NCI-H187 (cell line): ENCODE measurements at regions not wholly inside any gene's neighbourhood (a gene's known extent, or its start where the extent isn't known, plus 50 kb on each side); places are given as distances from the start of the nearest gene placed in this dataset.

Source experiments
- DNase-seq, 2 experiments: peaks; one replicate each; lab custom pipeline; 2025; lab: John Stamatoyannopoulos, UW

DNA sequence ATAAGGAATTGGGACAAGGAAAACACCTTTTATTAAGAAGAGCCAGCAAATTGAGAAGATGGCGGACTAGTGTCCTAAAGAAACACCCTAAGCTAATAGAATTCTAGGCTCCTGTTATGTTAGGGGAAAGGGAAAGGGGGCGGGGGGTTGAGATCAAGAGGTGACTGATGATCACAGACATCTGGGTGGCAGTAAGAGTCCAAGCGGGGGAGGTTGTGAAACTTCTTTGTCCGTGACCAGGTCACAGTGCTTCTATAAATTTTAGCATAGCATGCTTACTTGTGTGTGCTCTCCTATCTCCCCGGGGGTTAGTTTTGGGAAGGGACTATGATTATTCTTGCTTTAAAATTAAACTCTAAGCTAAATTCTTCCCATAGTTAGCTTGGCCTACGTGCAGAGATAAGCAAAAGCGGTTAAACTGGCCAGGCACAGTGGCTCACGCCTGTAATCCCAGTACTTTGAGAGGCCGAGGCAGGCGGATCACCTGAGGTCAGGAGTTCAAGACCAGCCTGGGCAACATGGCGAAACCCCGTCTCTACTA lies 262.1 kb downstream of the SKIDA1 start:
- no peak for DNase-seq

DNA sequence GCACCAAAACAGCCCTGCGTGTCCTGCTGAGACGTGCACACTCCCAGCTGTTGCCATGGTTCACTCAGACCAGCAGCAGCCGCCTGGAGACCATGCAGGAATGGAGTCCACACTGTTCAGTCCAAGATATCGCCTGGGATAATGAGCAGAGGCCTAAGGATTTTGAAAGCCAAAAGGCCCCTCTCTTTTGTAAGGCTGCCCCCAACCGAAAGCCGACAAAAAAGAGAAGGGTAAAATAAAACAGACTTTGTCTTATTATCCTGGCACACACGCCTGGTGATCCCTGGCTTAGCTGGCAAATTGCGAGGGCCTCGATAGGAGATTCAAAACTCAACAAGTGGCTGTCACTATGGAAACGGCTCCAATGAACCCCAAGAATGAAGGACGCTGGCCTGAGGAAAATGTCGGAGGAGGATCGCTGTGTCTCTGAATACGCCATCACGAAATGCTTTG lies 263.6 kb downstream of the SKIDA1 start:
- DNase-seq = no peak

DNA sequence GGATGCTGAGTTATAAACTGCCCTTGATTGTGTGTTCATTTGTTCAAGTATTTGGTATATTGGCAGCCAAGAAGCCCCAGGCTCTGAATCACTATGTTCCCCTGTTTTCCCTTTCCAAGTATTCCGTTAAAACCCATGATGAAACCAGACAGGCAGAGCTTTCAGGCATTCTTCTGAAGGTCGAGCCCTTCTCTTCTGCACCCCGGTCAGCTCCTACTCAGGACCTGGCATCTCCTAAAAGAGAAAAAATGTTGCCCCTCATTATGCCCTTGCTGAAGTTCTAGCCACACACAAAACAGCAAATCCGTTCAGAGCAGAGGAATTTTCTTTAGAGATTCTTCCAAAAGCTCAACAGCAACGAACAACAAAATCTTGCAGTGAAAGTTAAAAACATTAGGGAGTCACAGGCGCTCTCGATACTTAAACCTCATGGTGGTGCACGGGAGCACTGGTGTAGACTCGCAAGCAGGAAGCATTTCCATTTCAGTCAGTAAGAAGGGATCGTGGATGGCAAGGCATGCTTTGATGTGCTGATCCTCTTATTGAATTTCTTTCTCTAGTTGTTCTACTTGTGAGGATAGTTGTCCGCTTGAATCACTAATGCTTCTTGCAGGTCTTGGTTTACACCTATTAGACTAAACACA lies 264.9 kb downstream of the SKIDA1 start:
- DNase-seq = no peak

DNA sequence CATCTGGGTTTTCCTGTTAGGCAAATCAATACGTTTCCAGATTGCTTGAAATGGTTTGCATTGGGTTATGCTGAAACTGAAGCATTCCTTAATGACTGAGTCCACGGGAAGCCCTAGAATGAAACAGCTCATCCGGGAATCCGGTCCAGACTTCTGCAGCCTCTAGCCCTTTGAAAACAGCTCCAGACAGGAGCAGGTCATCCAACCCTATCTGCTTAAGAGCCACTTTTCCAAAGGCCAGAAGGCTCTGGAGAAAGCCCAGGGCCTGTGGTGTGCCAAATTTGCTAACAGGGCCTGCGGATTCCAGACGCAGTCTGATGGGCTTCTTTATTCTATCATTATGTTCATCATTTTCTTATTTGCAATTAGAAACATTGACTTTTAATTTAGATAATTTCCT lies 265.4 kb downstream of the SKIDA1 start:
- DNase-seq = no peak

DNA sequence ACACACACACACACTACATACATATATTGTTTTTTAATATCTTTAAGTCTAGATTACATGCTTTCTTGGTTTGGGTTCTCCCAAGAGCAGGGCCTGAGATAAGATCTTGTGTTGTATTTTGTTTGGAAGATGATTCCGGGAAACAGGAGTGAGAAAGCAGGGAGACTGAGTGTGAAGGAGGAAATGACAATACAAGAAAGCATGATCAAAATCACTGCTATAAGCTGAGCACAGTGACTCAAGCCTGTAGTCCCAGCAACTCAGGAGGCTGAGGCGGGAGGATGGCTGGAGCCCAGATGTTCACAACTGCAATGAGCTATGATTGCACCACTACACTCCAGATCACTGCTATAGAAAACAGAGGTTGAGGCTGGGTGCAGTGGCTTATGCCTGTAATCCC lies 267.6 kb downstream of the SKIDA1 start:
- DNase-seq = no peak

DNA sequence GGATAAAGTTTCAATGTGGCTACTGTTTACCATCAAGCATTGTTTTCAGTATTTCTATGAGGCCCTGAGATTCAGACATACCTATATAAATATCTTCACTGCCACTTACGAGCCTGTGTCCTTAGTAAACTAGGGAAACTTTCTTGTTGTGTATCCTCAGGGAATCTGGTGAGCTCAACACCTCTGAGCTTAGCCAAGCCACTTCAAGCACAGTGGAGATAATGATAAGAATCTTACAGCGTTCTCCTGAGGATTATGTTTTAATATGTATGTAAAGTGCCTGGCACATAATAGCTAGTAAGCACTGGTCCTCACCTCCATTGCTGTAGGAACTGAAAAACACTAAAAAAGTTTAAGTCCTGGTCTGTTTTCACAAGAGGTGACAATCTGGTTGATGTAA lies 268.3 kb downstream of the SKIDA1 start:
- DNase-seq = no peak

DNA sequence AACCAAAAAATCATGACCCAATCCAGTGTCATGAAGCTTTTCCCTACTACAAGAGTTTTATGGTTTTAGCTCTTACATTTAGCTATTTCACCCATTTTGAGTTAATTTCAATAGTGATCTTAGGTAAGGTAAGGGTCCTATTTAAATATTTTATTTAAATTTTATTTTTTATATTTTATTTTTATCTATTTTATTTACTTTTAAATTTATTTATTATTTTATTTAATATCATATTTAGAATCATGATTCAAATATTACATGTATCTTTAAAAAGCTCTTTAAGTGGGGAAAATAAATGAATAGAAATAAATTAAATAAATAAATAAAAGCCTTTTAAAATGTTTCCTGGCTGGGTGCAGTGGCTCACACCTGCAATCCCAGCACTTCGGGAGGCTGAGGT lies 276.0 kb downstream of the SKIDA1 start:
- no peak for DNase-seq

DNA sequence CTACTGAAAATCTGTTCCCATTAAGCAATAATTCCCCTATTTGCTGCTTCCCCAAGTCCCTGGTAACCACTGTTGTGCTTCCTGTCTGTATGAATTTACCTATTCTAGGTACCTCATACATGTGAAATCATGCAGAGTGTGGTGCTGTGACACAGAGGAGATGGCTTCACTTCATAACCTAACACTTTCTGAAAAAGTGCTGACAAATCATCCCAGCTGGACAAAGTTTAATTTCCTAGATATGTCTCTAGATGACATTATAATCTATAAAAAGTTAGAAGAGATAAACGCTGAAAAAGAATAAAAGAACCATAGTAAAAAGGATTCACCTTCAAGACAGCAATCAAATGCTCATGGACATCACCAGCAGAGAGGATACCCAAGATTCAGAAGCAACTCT lies 277.9 kb downstream of the SKIDA1 start:
- no peak for DNase-seq

DNA sequence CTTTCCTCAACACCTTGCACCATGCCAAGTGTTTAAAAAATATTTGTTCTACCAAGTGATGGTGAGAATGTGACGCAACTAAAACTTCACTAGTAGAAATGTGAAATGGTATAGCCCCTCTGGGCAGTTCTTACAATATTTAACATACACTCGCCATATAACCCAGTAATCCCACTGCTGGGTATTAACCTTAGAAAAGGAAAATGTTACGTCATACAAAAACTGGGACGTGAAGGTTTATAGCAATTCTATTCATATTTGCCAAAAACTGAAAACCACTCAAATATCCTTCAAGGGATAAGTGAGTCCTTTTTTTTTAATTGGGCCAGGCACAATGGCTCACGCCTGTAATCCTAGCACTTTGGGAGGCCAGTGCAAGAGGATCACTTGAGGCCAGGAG lies 279.3 kb downstream of the SKIDA1 start:
- no peak for DNase-seq

DNA sequence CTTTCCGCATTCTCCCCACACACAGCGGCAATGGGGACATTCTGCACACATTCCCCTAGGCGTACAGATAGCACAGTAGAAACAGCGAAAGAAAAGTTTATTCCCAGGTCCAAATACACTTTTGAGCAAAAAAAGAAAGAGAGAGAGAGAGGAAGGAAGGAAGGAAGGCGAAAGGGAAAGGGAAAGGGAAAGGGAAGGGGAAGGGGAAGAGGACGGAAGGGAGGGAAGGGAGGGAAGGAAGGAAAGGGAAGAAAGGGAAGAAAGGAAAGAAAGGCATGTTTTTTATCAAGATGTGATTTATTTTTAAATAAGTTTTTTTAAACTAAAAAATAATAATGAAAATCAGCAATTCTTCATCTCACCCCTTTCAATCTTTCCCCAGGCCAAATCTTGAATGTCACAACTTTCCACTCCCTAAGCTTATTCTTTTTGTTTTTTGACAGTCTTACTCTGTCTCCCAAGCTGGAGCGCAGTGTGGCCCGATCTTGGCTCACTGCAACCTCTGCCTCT lies 281.7 kb downstream of the SKIDA1 start:
- DNase-seq = no peak

DNA sequence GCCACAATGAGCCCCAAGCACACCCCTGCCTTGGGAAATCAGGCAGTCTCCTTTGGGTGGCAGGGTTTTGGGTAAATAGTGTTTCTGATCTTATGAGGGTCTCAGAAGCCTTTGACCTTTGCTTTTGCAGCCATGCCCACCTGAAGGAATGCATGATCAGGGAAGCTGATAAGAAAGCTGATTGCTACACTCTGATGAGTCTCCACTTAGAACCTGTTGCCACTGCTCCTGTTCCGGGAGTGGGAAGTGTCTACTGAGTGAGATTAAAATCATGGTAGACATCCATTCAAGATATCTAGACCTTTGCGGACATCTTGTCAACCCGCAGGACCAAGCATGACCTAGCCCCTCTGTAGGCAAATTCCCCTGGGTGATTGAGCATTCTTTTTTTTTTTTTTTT lies 282.6 kb downstream of the SKIDA1 start:
- no peak for DNase-seq

DNA sequence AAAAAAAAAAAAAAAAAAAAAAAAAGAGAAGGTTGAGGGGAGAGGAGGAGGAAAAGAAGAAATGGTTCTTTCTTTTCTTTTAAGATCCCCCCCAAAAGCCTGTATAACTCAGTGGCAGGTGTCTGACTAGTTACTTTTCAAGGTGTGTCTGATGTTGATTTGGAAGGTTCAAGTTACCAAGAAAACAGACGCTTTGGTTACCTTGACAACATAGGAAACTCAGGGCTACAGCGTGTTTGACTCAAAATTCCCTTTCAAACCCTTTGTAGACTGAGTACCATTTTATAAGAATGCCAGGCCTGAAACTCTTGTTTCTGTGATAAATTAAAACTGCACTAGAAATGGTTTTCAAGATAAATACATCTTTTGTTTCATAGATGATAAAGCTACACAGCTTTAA lies 286.8 kb downstream of the SKIDA1 start:
- DNase-seq = no peak

DNA sequence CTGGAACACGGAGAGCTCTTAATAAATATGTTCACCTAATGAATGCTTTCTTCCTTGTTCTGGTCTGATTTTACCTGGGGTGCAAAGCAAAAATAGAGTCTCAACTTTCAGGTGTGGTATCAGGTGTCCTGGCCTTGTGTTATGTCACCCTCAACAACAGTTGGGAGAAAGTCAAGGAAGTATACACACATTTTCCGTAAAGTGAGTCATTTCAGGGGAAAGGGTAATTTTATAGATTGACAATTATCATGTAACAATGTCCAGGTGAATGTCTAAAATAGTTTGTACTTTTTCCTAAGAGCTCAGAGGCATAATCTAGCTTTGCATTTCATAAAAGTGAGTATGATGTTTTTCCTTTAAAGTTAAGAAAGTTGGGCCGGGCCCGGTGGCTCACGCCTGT lies 287.4 kb downstream of the SKIDA1 start:
- no peak for DNase-seq

DNA sequence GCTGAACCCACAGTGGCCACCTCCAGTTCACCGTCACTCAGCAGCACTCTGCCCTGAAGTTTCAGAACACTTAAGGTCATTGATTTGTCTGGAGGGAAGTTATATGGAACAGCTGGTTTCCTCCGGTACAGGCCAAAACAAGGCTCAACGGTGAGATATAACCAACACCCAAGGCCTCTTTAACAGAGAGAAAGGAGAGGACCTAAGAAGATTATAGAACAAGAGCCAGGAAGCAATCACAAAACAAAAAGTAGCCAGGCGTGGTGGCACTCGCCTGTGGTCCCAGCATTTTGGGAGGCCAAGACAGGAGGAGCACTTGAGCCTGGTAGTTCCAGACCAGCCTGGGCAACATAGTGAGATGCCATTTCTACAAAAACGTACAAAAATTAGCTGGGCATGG lies 290.7 kb downstream of the SKIDA1 start:
- no peak for DNase-seq

DNA sequence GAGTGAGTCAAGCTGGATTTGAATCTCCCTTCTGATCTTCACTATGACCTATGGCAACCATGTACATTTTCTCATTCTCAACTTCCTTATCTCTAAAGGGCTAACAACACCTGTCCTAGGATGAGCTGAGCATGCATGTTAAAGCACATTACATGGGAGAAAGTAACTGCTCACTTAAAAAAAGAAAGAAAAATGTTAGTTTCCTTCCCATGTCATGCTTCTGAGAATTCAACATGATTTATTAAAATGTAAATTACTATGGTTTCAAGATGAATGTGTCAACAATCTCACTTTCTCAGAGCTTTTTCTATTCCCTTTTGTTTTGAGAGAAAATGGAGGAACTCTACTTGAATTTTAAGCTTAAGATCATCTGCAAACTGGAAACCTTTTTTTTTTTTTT lies 295.3 kb downstream of the SKIDA1 start:
- no peak for DNase-seq

DNA sequence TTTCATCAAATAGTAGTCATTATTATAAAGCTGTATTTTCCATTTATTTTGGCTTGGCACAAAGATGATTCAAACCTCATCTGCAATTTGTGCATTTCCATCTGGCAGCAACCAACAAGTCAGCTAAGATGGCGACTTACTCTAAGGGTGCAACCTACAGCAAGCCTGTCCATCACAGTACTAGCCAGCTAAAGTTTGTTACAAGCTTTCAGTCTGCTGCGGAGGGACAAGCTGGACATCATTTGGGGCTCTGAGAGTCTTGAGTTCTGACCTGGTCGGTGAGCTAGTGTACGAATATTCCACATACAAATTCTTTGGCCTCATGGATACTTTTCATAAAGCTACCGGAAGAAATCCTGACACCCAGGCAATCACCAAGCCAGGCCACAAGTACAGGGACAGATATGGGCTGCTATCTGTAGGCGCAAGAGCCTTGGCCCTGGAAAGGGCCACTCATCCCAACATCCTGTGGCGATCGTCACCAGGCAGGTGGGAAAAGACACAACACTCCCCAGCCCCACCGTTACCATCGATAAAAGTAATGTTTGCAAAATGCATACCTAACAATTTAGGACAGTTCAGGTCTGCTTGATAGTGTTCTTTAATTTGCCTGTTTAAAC lies 307.6 kb downstream of the SKIDA1 start:
- DNase-seq = no peak

DNA sequence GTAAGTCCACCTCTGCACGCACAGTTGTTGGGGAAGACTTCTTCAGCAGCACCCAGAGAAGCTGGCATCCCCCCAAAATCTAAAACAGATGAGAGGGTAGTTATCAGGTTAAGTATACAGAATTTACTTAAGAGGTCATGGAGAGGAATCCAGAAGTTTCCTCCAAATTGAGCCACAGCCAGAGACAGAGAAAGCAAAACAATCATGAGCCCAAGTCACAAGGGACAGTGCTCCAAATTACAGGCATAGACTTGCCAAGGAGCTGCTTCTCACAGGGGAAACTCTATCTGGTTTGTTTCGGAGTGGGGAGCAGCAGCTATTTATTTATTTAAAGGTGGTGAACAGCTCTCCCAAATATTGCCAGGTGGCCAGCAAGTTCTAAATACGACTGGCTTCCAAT lies 308.4 kb downstream of the SKIDA1 start:
- no peak for DNase-seq

DNA sequence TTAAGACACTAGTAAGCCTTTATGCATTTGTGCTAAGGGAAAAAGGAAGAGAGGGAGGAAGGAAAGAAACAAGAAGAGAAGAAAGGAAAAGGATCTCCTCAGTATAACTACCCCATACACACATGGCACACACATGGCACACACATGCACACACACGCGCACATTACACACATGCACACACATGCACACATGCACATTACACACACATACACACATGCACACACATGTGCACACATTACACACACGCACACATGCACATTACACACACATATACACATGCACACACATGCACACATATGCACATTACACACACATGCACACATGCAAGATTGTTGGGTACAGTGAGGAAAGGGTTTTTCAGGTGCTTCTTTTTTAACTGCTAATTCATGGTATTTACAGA lies 311.2 kb downstream of the SKIDA1 start:
- no peak for DNase-seq

DNA sequence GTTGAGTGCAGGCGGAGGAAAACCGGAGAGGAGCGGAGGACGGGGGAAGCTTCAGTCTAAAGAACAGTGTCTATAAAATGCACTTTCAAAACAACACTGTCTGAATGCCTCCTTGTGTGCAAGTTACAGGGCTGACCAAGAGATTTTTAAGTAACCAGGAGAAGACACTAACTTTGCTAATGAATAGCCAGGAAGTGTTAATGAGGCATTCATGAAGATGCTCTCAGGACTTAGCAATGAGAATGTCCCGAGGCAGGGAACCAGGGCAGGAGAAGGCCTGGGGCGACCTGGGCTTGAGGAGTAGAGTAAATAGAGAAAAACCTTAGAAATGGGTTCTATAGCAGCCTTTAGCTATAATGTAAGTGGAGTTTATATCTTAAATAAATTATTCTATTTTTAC lies 312.1 kb downstream of the SKIDA1 start:
- no peak for DNase-seq

DNA sequence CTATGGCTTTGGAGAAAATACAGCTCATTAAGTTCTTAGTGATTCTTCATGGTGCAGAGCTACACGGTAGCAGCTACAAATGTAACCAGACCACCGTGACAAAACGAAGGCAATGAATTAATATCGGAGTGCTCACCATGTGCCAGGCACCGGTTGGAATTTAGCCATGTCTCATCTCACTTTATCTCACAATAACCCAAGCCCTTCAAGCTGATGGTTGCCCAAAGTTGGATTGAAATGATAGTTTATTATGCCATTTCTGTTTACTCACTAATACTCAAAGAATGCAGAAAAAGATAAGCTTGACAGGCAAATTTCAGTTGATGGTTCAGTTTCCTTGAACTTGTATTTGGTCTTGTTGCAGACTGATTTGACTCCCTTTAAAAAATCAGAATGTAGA lies 312.6 kb downstream of the SKIDA1 start:
- no peak for DNase-seq

DNA sequence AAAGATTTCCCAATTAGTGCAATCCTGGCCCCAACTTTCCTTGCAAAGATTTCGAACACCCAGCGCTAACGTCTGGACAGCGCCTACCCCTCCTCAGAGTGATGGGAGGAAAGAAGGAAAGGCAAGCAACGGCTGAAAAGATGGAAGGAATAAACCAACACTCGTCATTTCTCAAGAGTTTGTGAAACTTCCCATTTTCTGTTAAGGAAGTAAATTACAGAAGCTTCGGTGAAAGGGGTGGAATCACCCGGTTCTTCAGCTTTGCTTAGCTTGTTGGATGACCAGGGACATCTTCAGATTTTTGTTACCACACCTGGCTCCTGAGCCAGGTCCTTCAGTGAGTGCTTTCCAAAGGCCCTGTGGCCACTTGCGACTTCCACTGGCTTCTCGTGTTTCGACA lies 313.1 kb downstream of the SKIDA1 start:
- DNase-seq = no peak

DNA sequence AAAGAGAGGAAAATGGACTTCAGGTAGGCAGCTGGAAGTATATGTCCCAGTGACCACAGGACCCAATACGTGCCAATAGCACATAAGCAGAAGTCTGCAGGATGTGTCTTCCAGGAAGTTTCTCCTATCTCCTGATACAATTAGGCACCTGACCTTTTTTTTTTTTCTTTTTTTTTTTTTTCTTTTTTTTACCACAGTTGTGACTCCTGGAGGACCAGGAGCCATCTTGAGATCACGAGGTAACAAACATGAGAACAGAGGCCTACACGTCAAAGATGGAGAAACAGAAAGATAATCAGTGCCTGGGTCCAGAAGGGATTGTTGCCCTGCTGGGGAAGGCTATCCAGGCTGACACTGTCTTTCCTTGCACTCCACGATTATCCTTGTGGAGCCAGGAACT lies 312.4 kb upstream of the NEBL start:
- no peak for DNase-seq

DNA sequence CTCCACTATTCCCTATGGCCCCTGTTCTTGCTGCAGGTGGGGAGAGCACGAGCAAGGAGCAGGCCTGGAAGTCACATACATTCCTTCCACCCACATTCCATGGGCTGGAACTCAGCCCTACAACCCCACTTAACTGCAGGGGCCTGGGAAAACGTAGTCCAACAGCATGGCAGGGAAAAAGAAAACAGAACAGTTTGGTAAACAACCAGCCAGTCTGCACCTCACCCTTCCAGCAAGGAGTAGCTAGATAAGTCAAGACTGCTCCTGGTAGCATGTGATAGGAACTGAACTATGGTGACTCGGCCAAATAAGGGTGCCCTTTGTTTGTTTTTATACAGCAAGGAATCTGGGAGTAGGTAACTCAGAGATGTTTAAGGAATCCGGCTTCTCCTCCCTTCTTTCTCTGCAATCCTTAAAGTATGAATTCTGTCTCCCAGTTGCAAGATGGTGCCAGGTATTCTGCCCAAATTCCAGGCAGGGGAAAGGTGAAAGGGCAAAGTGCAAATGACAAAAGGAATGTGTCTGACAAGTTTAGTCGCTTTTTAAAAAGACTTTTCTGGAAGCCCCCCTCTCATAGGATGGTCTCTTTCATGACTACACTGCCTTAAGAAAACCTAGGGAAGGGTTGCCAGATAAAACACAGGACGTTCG lies 311.7 kb upstream of the NEBL start:
- DNase-seq = no peak
